ENCODE measurements at regions not wholly inside any gene's neighbourhood (a gene's known extent, or its start where the extent isn't known, plus 50 kb on each side); places are given as distances from the start of the nearest gene placed in this dataset.
"Not testable (repeated sequence)": the region's sequence is repeated elsewhere in the genome, so short reads cannot be mapped to it uniquely, and the experiment has no call there.

GRCh38 chrX:9411682-9412081, 53.2 kb upstream of the TBL1X start:
- TF ChIP-seq CTCF (IDR thresholded peaks at IDR 0.05; ENCODE audit: insufficient read depth, low read length); POLR2AphosphoS5 (IDR thresholded peaks at IDR 0.05; ENCODE audit: low read depth): not testable (repeated sequence)
